ENCODE measurements at regions not wholly inside any gene's neighbourhood (a gene's known extent, or its start where the extent isn't known, plus 50 kb on each side); places are given as distances from the start of the nearest gene placed in this dataset.

DNA sequence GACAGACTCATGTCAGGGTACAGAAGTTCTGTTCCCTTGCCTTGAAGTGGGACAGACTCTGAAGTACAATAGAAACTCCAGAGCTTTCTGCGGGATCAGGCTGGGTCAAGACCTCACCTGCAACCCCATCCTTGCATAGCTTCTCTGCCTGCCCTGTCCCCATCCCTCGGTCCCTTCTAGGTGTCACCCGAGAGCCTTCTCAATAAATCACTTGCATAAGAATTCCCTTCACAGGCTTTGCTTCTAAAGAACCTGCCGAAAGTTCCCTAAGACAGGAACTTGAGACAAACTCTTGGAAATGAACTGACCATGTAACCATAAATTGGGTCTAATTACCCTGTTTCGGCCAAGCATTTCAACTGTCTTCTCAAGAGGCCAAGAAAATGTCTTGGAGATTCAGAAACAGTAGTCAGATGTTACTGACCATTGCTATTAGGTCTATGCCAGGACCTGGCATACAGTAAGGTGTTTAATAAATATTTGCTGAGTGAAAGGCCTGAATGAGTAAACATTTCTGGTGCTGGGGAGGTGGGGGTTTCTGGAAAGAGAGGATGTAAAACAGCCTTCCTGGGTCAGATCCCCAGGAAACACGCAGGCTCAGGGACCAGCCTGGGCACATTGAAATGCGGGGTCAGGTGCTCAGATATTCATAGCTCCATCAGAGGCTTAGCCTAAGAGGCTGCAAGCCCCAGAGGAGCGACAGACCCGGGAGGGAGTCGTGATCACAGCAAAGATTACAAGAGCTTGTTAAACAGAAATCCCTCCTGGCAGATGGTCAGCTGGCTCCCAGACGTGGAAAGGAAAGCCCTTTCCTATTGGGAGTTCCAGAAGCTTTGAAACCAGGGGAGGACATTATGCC is 226.2 kb upstream of the LHX5 start:
- TF ChIP-seq, protein P1, sequence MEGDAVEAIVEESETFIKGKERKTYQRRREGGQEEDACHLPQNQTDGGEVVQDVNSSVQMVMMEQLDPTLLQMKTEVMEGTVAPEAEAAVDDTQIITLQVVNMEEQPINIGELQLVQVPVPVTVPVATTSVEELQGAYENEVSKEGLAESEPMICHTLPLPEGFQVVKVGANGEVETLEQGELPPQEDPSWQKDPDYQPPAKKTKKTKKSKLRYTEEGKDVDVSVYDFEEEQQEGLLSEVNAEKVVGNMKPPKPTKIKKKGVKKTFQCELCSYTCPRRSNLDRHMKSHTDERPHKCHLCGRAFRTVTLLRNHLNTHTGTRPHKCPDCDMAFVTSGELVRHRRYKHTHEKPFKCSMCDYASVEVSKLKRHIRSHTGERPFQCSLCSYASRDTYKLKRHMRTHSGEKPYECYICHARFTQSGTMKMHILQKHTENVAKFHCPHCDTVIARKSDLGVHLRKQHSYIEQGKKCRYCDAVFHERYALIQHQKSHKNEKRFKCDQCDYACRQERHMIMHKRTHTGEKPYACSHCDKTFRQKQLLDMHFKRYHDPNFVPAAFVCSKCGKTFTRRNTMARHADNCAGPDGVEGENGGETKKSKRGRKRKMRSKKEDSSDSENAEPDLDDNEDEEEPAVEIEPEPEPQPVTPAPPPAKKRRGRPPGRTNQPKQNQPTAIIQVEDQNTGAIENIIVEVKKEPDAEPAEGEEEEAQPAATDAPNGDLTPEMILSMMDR (IDR thresholded peaks at IDR 0.05; ENCODE audit: low read length) = no peak
- no peak for TF ChIP-seq EZH2 (IDR thresholded peaks at IDR 0.05; ENCODE audit: borderline replicate concordance, low read length)
